Cardiac fibroblast (primary cell): ENCODE measurements at regions not wholly inside any gene's neighbourhood (a gene's known extent, or its start where the extent isn't known, plus 50 kb on each side); places are given as distances from the start of the nearest gene placed in this dataset.

ENCODE experiments used
- DNase-seq, 2 donors: peaks; one replicate each; pipeline versions ENCODE4 v3.0.0 to v3.0.0-alpha.2; 2010; ENCODE audit warnings: low read depth in 2 of 2
- H3K4me3 ChIP-seq, 2 donors: replicated peaks in 1 of 2; 1 replicate in 1 of 2; 2 replicates in 1 of 2; pipeline ENCODE4 v1.5.1; 2011; ENCODE audit warnings: low read depth in 2 of 2, low read length in 2 of 2, mild to moderate bottlenecking in 2 of 2, moderate library complexity in 1 of 2
- TF ChIP-seq, protein P1 (sequence below): IDR thresholded peaks from one replicate; pipeline ENCODE4 v1.5.1; 2011; ENCODE audit warnings: low read depth, mild to moderate bottlenecking, low read length, inconsistent platforms

GRCh38 chrX:6980981-6981380 is 166.5 kb upstream of the STS start:
- DNase-seq: no peak
- TF ChIP-seq, protein P1, sequence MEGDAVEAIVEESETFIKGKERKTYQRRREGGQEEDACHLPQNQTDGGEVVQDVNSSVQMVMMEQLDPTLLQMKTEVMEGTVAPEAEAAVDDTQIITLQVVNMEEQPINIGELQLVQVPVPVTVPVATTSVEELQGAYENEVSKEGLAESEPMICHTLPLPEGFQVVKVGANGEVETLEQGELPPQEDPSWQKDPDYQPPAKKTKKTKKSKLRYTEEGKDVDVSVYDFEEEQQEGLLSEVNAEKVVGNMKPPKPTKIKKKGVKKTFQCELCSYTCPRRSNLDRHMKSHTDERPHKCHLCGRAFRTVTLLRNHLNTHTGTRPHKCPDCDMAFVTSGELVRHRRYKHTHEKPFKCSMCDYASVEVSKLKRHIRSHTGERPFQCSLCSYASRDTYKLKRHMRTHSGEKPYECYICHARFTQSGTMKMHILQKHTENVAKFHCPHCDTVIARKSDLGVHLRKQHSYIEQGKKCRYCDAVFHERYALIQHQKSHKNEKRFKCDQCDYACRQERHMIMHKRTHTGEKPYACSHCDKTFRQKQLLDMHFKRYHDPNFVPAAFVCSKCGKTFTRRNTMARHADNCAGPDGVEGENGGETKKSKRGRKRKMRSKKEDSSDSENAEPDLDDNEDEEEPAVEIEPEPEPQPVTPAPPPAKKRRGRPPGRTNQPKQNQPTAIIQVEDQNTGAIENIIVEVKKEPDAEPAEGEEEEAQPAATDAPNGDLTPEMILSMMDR: no peak
- no peak overlapping the region for H3K4me3 ChIP-seq

GRCh38 chrX:6968231-6968630 is 179.3 kb upstream of the STS start:
- no peak overlapping the region for H3K4me3 ChIP-seq
- TF ChIP-seq, protein P1: no peak
- DNase-seq: no peak

GRCh38 chrX:6965729-6966128 is 181.8 kb upstream of the STS start:
- TF ChIP-seq, protein P1: no peak
- DNase-seq: no peak
- H3K4me3 ChIP-seq: no peak overlapping the region

DNA sequence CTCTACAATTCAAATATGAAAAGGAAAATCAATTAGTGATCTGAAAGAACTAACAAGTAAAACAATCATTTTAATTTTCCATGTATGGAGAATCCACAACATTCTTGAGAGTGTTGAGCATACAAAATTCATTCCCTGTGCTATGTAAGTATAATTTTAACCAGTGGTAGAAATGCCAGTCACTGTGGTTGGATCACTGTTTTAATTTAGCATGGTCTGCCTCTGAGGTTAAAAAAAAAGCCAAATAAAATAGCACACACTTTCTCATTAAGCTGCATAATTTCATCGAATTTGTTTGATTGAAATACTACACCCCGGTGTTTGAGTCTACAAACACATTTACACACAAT is 185.5 kb upstream of the STS start:
- H3K4me3 ChIP-seq: no peak overlapping the region
- TF ChIP-seq, protein P1: no peak
- DNase-seq: no peak

DNA sequence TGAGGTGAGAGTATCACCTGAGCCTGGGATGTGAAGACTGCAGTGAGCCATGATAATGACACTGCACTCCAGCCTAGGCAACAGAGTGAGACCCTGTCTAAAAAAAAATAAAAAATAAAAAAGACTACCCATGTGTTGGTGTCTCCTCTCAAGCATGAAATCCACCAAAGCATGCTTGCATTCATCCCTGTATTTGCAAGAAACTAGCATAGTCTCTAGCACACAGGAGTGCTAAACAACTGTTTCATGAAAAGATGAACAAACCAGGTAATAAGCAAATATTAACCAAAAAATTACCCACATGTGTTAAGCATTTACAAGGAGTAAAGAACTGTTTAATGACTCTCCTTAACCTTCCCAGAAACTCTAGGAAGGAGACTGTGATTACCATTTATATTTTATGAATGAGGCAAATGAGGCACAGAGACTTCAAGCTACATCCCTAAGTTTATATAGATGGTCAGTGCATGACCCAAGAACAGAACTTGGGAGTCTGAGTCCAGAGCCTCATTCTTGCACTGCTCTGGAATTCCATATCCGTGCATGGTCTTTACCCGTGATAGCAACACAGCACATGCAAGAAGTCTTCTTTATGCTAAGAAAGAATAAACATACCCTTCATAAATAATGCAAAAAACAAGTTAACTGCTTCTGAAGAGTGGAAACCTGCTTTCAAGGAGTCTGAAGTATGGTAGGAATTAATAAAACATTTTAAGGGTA is 186.1 kb upstream of the STS start:
- TF ChIP-seq, protein P1: no peak
- no peak overlapping the region for H3K4me3 ChIP-seq
- no peak for DNase-seq

GRCh38 chrX:6959006-6959405 is 188.5 kb upstream of the STS start:
- H3K4me3 ChIP-seq: no peak overlapping the region
- DNase-seq: no peak
- TF ChIP-seq, protein P1: no peak

DNA sequence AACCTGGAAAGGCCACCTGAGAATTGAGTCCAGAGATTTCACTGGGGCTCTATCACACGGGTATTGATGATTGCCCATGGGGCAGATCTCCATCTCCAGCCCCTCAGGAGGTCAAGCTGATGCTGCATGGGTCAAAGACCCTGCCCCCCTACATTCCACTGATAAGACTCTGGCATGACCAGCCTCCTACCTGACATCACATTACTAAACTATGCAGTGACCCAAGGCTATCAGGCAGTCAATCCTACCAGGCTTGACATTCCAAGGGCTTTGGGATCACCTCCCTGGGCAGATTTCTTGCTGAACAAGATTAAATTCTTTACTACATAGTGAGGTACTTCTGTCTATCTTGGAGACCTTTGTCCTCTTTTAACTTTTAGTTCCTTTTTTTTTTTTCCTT is 192.7 kb upstream of the STS start:
- TF ChIP-seq, protein P1: no peak
- DNase-seq: no peak
- no peak overlapping the region for H3K4me3 ChIP-seq
